ENCODE measurements at regions not wholly inside any gene's neighbourhood (a gene's known extent, or its start where the extent isn't known, plus 50 kb on each side); places are given as distances from the start of the nearest gene placed in this dataset.
"Not testable (repeated sequence)": the region's sequence is repeated elsewhere in the genome, so short reads cannot be mapped to it uniquely, and the experiment has no call there.

- Histone ChIP-seq H3K4me1 (ENCODE audit: insufficient read depth, low read length) (no peaks in the 10 kb centered on the region), H3K27me3 (ENCODE audit: insufficient read depth, low read length) (no peaks in the 10 kb centered on the region), H4K20me1 (ENCODE audit: insufficient read depth, low read length) (no peaks in the 10 kb centered on the region), H3K9me3 (ENCODE audit: low read depth, low read length) (peaks cover 3% of the 10 kb centered on the region), H3K4me3 (ENCODE audit: insufficient read depth, low read length) (no peak overlapping the region), H3K36me3 (ENCODE audit: insufficient read depth, low read length) (no peaks in the 10 kb centered on the region), H3K27ac (ENCODE audit: low read depth, low read length) (no peak overlapping the region), H3K4me2 (ENCODE audit: insufficient read depth, low read length) (no peak overlapping the region), H2AFZ (ENCODE audit: low read length) (no peak overlapping the region), H3K79me2 (ENCODE audit: insufficient read depth, low read length) (no peaks in the 10 kb centered on the region)
- TF ChIP-seq CTCF (IDR thresholded peaks at IDR 0.05; ENCODE audit: extremely low read depth, low read depth, low read length): no peak
- peak; percentile 6 for DNase-seq (ENCODE audit: insufficient read length, low spot score, missing footprints)
Measured at GRCh38 chr12:131397493-131398181, 313.3 kb upstream of the SFSWAP start.

DNA sequence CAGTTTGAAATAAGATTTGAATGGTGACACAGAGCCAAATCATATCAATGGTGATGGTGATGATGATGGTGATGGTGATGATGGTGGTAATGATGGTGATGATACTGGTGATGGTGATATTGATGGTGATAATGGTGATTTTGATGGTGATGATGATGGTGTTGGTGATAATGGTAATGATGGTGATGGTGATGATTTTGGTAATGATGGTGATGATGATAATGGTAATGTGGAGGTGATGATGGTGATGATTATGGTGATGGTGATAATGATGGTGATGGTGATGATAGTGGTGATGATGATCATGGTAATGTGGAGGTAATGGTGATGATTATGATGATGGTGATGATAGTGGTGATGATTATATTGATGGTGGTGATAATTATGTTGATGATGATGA is 311.9 kb upstream of the SFSWAP start:
- H3K27ac ChIP-seq (ENCODE audit: low read depth, low read length): no peak overlapping the region
- peaks cover 3% of the 10 kb centered on the region for H3K9me3 ChIP-seq (ENCODE audit: low read depth, low read length)
- H3K27me3 ChIP-seq (ENCODE audit: insufficient read depth, low read length): no peaks in the 10 kb centered on the region
- H4K20me1 ChIP-seq (ENCODE audit: insufficient read depth, low read length): no peaks in the 10 kb centered on the region
- peak; percentile 29 for DNase-seq (ENCODE audit: insufficient read length, low spot score, missing footprints)
- no peak for TF ChIP-seq CTCF (IDR thresholded peaks at IDR 0.05; ENCODE audit: extremely low read depth, low read depth, low read length)
- H3K36me3 ChIP-seq (ENCODE audit: insufficient read depth, low read length): no peaks in the 10 kb centered on the region
- no peak overlapping the region for H3K4me3 ChIP-seq (ENCODE audit: insufficient read depth, low read length)
- no peak overlapping the region for H2AFZ ChIP-seq (ENCODE audit: low read length)
- H3K79me2 ChIP-seq (ENCODE audit: insufficient read depth, low read length): no peaks in the 10 kb centered on the region
- no peak overlapping the region for H3K4me2 ChIP-seq (ENCODE audit: insufficient read depth, low read length)
- H3K4me1 ChIP-seq (ENCODE audit: insufficient read depth, low read length): no peaks in the 10 kb centered on the region

DNA sequence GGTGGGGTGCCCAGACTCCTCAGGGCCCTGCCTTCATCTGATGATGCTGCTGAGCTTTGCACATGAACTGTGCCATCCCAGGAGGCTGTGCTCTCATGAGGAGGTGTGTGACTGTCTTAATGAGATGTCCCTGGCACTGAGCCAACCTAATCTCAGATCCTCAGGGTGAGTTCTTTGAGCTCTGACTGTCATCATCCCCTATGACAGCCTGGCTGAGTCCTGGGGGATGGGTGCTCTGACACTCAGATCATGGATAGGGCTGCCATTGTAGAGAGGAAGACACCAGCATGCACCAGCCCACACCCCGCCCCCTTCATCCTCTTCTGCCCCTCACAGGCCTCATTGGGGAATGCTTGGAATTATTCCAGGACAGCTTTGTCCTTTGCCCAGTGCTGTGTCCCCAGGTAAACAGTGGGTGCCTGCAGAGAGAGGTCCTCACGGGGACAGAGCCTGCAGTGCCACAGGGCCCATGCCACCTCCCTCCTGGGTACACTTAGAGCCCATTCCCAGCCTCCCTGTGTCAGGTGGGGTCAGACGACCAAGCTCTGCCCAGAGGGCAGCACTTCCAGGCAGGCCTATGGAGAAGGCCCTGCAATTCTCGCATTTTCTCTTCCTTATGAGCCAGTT is 310.1 kb upstream of the SFSWAP start:
- not testable (repeated sequence) for H3K4me1 ChIP-seq (ENCODE audit: insufficient read depth, low read length); H2AFZ ChIP-seq (ENCODE audit: low read length); H3K36me3 ChIP-seq (ENCODE audit: insufficient read depth, low read length); H3K4me3 ChIP-seq (ENCODE audit: insufficient read depth, low read length); H3K79me2 ChIP-seq (ENCODE audit: insufficient read depth, low read length); H3K27me3 ChIP-seq (ENCODE audit: insufficient read depth, low read length); H3K4me2 ChIP-seq (ENCODE audit: insufficient read depth, low read length); H3K9me3 ChIP-seq (ENCODE audit: low read depth, low read length); H3K27ac ChIP-seq (ENCODE audit: low read depth, low read length); H4K20me1 ChIP-seq (ENCODE audit: insufficient read depth, low read length)
- DNase-seq (ENCODE audit: insufficient read length, low spot score, missing footprints): peak; percentile 9

DNA sequence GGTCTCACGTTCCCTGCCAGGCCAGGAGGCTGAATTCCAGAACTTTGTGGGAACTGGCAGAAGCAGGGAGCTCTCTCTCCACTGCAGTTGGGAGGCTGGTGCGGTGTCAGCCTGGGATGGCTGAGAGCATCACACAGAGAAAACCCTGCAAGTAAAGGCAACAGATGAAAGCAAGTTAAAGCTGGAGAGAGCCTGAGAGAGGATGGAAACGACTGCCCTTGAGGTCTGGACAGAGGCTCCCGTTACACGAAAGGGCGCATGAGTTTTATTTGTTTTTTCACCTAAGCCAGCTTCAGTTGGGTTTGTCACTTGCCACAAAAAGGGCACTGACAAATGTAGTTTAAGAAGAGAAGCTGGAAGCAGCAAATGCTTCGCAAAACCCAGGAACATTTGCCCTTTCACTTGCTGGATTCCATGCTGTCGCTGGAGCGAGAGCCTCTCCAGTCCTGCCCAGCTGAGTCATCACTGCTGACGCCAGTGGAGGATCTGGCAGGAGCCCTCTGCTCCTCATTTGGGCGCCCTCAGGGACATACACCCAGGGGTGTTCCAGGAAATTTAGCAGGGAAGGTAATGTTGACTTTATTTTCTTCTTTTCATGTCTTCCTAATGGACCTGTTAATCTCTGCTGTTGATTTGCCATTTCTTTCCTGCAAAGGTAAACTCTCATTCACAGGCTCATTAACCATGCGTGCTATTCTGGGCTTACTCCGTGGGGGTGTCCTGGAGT is 308.8 kb upstream of the SFSWAP start:
- H3K4me3 ChIP-seq (ENCODE audit: insufficient read depth, low read length); H3K4me2 ChIP-seq (ENCODE audit: insufficient read depth, low read length); H3K27me3 ChIP-seq (ENCODE audit: insufficient read depth, low read length); H3K79me2 ChIP-seq (ENCODE audit: insufficient read depth, low read length); H4K20me1 ChIP-seq (ENCODE audit: insufficient read depth, low read length); H3K9me3 ChIP-seq (ENCODE audit: low read depth, low read length); H3K4me1 ChIP-seq (ENCODE audit: insufficient read depth, low read length); H3K27ac ChIP-seq (ENCODE audit: low read depth, low read length); H2AFZ ChIP-seq (ENCODE audit: low read length); H3K36me3 ChIP-seq (ENCODE audit: insufficient read depth, low read length): not testable (repeated sequence)
- peak; percentile 0 for DNase-seq (ENCODE audit: insufficient read length, low spot score, missing footprints)

All from osteoblast (primary cell).